Testis (tissue), 2 donors: ENCODE measurements at regions not wholly inside any gene's neighbourhood (a gene's known extent, or its start where the extent isn't known, plus 50 kb on each side); places are given as distances from the start of the nearest gene placed in this dataset.

Experiments
- POLR2A ChIP-seq: fragments of 450-650 bp; IDR thresholded peaks from one replicate; pipeline ENCODE4 v1.6.1; 2017; ENCODE audit warnings: antibody characterized with exemption, mild to moderate bottlenecking, moderate library complexity
- TF ChIP-seq, protein P1 (sequence below), 3 experiments: fragments of 450-650 bp in 2 of 3; fragments of 200-600 bp in 1 of 3; sonication (generic) in 1 of 3; IDR thresholded peaks; one replicate each; pipeline ENCODE4 v1.5.1; 2016 to 2019; ENCODE audit warnings: antibody characterized with exemption in 3 of 3, mild to moderate bottlenecking in 2 of 3, moderate library complexity in 1 of 3

DNA sequence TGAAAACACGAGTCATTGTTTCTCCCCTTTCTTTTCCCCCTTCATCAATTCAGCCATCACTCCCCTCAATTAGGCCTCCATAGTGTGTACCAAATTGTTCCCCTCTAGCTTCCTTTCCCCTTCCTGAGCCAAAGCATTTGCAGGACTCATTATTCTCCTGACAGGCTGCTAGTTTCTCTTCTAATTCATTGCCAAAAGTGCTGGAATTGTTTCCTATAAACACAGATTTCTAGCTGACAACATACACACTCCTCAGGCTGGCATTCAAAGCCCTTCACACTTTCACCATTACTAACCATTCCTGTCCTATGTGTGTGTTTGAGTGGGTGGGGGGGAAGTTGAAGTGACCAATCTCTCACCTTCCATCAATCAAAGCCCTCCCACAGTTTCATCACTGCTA is 444.2 kb upstream of the OPRM1 start:
- TF ChIP-seq, protein P1, sequence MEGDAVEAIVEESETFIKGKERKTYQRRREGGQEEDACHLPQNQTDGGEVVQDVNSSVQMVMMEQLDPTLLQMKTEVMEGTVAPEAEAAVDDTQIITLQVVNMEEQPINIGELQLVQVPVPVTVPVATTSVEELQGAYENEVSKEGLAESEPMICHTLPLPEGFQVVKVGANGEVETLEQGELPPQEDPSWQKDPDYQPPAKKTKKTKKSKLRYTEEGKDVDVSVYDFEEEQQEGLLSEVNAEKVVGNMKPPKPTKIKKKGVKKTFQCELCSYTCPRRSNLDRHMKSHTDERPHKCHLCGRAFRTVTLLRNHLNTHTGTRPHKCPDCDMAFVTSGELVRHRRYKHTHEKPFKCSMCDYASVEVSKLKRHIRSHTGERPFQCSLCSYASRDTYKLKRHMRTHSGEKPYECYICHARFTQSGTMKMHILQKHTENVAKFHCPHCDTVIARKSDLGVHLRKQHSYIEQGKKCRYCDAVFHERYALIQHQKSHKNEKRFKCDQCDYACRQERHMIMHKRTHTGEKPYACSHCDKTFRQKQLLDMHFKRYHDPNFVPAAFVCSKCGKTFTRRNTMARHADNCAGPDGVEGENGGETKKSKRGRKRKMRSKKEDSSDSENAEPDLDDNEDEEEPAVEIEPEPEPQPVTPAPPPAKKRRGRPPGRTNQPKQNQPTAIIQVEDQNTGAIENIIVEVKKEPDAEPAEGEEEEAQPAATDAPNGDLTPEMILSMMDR (IDR thresholded peaks at IDR 0.05): no peak
- TF ChIP-seq POLR2A: no peak
